ENCODE measurements at regions not wholly inside any gene's neighbourhood (a gene's known extent, or its start where the extent isn't known, plus 50 kb on each side); places are given as distances from the start of the nearest gene placed in this dataset.

DNA sequence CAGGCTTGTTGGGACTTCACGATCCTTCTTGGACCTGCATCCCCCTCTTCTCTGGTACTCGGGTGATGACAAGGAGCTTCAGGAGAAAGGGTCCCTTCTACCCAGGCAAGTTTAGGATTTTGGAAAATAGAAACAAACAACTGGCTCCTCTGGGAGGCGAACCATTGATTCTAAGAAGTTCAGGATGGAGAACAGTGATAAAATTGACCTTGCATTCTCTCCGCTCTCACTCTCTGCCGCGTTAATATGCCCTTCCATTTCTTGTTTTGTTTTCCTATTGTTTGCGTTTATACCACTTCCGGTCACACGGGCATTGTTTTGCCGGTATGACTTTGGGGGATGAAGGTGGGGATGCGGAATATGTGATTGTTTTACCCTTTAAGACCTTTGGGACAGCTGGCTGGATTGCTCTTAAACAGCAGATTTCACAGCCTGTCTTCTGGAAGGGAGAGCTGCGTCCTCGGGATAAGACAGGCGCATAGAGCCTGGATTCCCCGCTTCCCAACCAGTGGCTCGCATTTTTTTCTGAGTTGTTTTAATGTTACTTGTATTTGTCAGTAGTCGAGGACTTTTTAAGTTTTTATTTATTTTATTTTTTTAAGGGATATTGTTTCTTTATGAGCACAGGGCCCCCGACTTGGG, 144.3 kb upstream of the ZNF184 start:
- Histone ChIP-seq H3K4me1 (no peaks in the 10 kb centered on the region), H3K4me3 (ENCODE audit: low read depth, low read length) (peak overlapping the region; percentile 33), H3K36me3 (ENCODE audit: control insufficient read depth, insufficient read depth, low read length) (no peaks in the 10 kb centered on the region), H3K27me3 (replicated peaks; ENCODE audit: control insufficient read depth, insufficient read depth, low read length) (no peaks in the 10 kb centered on the region), H3K9me3 (no peaks in the 10 kb centered on the region)
- ChIA-PET POLR2A (interaction anchor here (0.7 kb wide), 1 partner anchor 14 kb away, joined by 3 read pairs; no protein-coding TSS in a partner anchor), CTCF (interaction anchor here (0.7 to 2.0 kb wide), 5 partner anchors 8 to 440 kb away, joined by 3 to 13 read pairs (median 3); no protein-coding TSS in a partner anchor)
- TF ChIP-seq, protein P1, sequence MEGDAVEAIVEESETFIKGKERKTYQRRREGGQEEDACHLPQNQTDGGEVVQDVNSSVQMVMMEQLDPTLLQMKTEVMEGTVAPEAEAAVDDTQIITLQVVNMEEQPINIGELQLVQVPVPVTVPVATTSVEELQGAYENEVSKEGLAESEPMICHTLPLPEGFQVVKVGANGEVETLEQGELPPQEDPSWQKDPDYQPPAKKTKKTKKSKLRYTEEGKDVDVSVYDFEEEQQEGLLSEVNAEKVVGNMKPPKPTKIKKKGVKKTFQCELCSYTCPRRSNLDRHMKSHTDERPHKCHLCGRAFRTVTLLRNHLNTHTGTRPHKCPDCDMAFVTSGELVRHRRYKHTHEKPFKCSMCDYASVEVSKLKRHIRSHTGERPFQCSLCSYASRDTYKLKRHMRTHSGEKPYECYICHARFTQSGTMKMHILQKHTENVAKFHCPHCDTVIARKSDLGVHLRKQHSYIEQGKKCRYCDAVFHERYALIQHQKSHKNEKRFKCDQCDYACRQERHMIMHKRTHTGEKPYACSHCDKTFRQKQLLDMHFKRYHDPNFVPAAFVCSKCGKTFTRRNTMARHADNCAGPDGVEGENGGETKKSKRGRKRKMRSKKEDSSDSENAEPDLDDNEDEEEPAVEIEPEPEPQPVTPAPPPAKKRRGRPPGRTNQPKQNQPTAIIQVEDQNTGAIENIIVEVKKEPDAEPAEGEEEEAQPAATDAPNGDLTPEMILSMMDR (IDR thresholded peaks at IDR 0.05; ENCODE audit: insufficient read depth in 1 of 2, low read depth in 1 of 2, low read length in 1 of 2, severe bottlenecking in 1 of 2, unreplicated experiment in 1 of 2), result no peak
- Mint-ChIP-seq H3K27ac (ENCODE audit: unreplicated experiment) (no peak overlapping the region), H3K4me1 (ENCODE audit: low read depth, unreplicated experiment) (peaks cover 6% of the 10 kb centered on the region), H3K9me3 (ENCODE audit: unreplicated experiment) (no peaks in the 10 kb centered on the region), H3K4me3 (ENCODE audit: unreplicated experiment) (peak overlapping the region; percentile 86), H3K27me3 (ENCODE audit: insufficient read depth, unreplicated experiment) (peaks cover 3% of the 10 kb centered on the region), H3K36me3 (ENCODE audit: insufficient read depth, unreplicated experiment) (peaks cover 8% of the 10 kb centered on the region)
- intact Hi-C loops (cut with micrococcal nuclease; ENCODE audit: unreplicated experiment), result loop anchor here (5.0 kb wide), 1 partner anchor 135 kb away; no protein-coding TSS in a partner anchor
- no TSS peak for BruUV-seq (replicated peaks)
- no peak for DNase-seq

DNA sequence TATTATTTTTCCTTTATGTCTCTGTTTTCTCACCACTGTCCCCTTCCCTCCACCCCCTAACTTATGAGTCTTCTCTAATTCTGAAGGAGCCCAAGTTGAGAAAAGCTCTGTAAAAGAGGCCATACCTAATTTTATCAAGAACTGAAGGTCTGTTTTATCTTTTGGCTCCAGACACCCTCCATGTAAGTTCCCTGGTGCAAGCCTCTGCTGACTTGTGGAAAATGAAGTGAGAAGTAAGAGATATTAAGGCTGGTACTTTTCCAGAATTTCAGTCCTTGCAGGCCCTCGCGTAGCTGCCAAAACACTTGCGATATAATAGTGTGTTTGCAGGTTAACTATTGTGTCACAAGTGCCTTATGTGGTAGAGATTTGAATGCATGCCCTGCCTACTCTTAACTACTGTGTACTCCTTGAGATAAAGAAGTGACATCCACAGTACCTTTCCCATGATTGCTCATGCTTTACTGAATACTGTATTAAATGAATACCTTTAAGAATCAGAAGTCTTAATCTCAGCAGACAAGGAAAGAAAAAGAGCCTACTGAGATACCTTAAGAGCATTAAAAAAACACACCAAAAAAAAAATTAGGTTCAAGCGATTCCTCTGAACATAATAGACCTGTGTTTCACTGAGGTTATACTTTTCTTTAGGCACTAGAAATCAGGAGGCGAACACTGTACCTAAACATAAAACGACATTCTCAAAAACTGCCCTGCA, 143.6 kb upstream of the ZNF184 start:
- TF ChIP-seq, protein P1 (IDR thresholded peaks at IDR 0.05; ENCODE audit: insufficient read depth in 1 of 2, low read depth in 1 of 2, low read length in 1 of 2, severe bottlenecking in 1 of 2, unreplicated experiment in 1 of 2), result no peak
- Histone ChIP-seq H3K36me3 (ENCODE audit: control insufficient read depth, insufficient read depth, low read length) (no peaks in the 10 kb centered on the region), H3K9me3 (no peaks in the 10 kb centered on the region), H3K27me3 (replicated peaks; ENCODE audit: control insufficient read depth, insufficient read depth, low read length) (no peaks in the 10 kb centered on the region), H3K4me1 (no peaks in the 10 kb centered on the region), H3K4me3 (ENCODE audit: low read depth, low read length) (peak overlapping the region; percentile 33)
- Mint-ChIP-seq H3K27me3 (ENCODE audit: insufficient read depth, unreplicated experiment) (peaks cover 1% of the 10 kb centered on the region), H3K36me3 (ENCODE audit: insufficient read depth, unreplicated experiment) (peaks cover 8% of the 10 kb centered on the region), H3K27ac (ENCODE audit: unreplicated experiment) (no peak overlapping the region), H3K4me3 (ENCODE audit: unreplicated experiment) (peak overlapping the region; percentile 86), H3K9me3 (ENCODE audit: unreplicated experiment) (no peaks in the 10 kb centered on the region), H3K4me1 (ENCODE audit: low read depth, unreplicated experiment) (peaks cover 6% of the 10 kb centered on the region)
- DNase-seq, result no peak
- no TSS peak for BruUV-seq (replicated peaks)
- CTCF ChIA-PET, result interaction anchor here (2.0 kb wide), 1 partner anchor 136 kb away, joined by 10 read pairs; no protein-coding TSS in a partner anchor
- intact Hi-C loops (cut with micrococcal nuclease; ENCODE audit: unreplicated experiment), result loop anchor here (5.0 kb wide), 1 partner anchor 136 kb away; no protein-coding TSS in a partner anchor
- POLR2A ChIA-PET, result no interaction called here

DNA sequence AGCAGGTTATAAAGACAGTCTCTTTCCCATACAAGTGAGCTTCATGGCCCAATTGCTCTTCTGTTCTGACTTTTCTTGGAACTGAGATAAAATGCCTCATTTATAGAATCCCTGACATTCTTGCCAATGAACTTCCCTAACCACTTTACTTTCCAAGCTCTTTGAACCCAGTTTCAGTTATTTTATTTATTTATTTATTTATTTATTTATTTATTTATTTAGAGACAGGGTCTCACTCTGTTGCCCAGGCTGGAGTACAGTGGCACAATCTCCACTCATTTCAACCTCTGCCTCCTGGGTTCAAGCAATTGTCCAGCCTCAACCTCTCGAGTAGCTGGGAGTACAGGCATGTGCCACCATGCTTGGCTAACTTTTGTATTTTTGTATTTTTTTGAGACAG, 138.5 kb upstream of the ZNF184 start:
- H3K4me1 ChIP-seq, result no peaks in the 10 kb centered on the region
- no peak overlapping the region for H3K4me3 ChIP-seq (ENCODE audit: low read depth, low read length)
- H3K27me3 Mint-ChIP-seq (ENCODE audit: insufficient read depth, unreplicated experiment), result no peaks in the 10 kb centered on the region
- H3K36me3 ChIP-seq (ENCODE audit: control insufficient read depth, insufficient read depth, low read length), result no peaks in the 10 kb centered on the region
- POLR2A ChIA-PET, result no interaction called here
- no peaks in the 10 kb centered on the region for H3K9me3 ChIP-seq
- H3K36me3 Mint-ChIP-seq (ENCODE audit: insufficient read depth, unreplicated experiment), result peaks cover under 1% of the 10 kb centered on the region
- H3K9me3 Mint-ChIP-seq (ENCODE audit: unreplicated experiment), result no peaks in the 10 kb centered on the region
- H3K27me3 ChIP-seq (replicated peaks; ENCODE audit: control insufficient read depth, insufficient read depth, low read length), result no peaks in the 10 kb centered on the region
- no peaks in the 10 kb centered on the region for H3K4me1 Mint-ChIP-seq (ENCODE audit: low read depth, unreplicated experiment)
- no TSS peak for BruUV-seq (replicated peaks)
- intact Hi-C loops (cut with micrococcal nuclease; ENCODE audit: unreplicated experiment), result no loop called here
- DNase-seq, result no peak
- CTCF ChIA-PET, result no interaction called here
- H3K27ac Mint-ChIP-seq (ENCODE audit: unreplicated experiment), result no peak overlapping the region
- no peak overlapping the region for H3K4me3 Mint-ChIP-seq (ENCODE audit: unreplicated experiment)
- TF ChIP-seq, protein P1 (IDR thresholded peaks at IDR 0.05; ENCODE audit: insufficient read depth in 1 of 2, low read depth in 1 of 2, low read length in 1 of 2, severe bottlenecking in 1 of 2, unreplicated experiment in 1 of 2), result no peak
